Neural progenitor cell (in vitro differentiated cells): ENCODE measurements at regions not wholly inside any gene's neighbourhood (a gene's known extent, or its start where the extent isn't known, plus 50 kb on each side); places are given as distances from the start of the nearest gene placed in this dataset.

Experiments used
- EZH2phosphoT487 ChIP-seq: fragments of 200-600 bp; sonication (generic); IDR thresholded peaks from 2 replicates; pipeline ENCODE4 v1.6.1; 2017; ENCODE audit warnings: antibody characterized with exemption
- TF ChIP-seq, protein P1 (sequence below): fragments of 200-600 bp; sonication (generic); IDR thresholded peaks from 2 replicates; pipeline ENCODE4 v1.5.1; 2017; ENCODE audit warnings: antibody characterized with exemption, mild to moderate bottlenecking

DNA sequence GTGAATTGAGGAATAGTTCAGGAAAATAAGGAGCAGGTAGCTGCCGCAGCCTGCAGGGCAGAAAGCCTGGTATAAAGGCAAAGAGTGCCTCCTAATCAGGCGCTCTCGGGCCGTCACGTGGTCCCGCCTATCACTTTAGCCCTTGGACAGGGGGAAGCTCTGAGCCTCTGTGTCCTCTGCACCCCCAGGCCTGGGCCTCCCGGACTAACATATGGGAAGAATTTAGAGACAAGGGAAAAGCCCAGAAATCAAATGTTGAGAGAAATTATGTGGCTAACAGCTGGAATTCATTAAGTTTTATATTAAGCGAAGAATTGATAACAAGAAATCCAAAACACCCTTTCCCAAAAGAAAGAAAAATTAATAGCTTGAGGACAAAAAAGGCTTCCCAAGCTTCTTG, 417.7 kb downstream of the ATP23 start:
- TF ChIP-seq, protein P1, sequence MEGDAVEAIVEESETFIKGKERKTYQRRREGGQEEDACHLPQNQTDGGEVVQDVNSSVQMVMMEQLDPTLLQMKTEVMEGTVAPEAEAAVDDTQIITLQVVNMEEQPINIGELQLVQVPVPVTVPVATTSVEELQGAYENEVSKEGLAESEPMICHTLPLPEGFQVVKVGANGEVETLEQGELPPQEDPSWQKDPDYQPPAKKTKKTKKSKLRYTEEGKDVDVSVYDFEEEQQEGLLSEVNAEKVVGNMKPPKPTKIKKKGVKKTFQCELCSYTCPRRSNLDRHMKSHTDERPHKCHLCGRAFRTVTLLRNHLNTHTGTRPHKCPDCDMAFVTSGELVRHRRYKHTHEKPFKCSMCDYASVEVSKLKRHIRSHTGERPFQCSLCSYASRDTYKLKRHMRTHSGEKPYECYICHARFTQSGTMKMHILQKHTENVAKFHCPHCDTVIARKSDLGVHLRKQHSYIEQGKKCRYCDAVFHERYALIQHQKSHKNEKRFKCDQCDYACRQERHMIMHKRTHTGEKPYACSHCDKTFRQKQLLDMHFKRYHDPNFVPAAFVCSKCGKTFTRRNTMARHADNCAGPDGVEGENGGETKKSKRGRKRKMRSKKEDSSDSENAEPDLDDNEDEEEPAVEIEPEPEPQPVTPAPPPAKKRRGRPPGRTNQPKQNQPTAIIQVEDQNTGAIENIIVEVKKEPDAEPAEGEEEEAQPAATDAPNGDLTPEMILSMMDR: no peak
- no peak for TF ChIP-seq EZH2phosphoT487
